Stimulated activated CD8-positive, alpha-beta memory T cell treated with anti-CD3 and anti-CD28 coated beads, Interleukin-15, amount 100 ng/mL, for 48 hours (primary cell): ENCODE measurements at regions not wholly inside any gene's neighbourhood (a gene's known extent, or its start where the extent isn't known, plus 50 kb on each side); places are given as distances from the start of the nearest gene placed in this dataset.

Source experiments
- DNase-seq, 2 donors: peaks; one replicate each; pipeline ENCODE4 v3.0.0-alpha.2; 2020; ENCODE audit warnings: low read depth in 2 of 2

GRCh38 chr22:27635852-27636251 lies 165.7 kb downstream of the MN1 start:
- no peak for DNase-seq

GRCh38 chr22:27636716-27637508 lies 164.6 kb downstream of the MN1 start:
- DNase-seq: no peak

- DNase-seq: no peak
These were observed 164.0 kb downstream of the MN1 start for GRCh38 chr22:27637604-27638003.

- no peak for DNase-seq
These were observed 163.0 kb downstream of the MN1 start for GRCh38 chr22:27638329-27639233.

- no peak for DNase-seq
These were observed 162.1 kb downstream of the MN1 start for GRCh38 chr22:27639248-27640086.

GRCh38 chr22:27641049-27641795 lies 160.3 kb downstream of the MN1 start:
- no peak for DNase-seq

GRCh38 chr22:27642104-27642800 lies 159.3 kb downstream of the MN1 start:
- no peak for DNase-seq

GRCh38 chr22:27643907-27644306 lies 157.6 kb downstream of the MN1 start:
- DNase-seq: no peak

- no peak for DNase-seq
These were observed 157.0 kb downstream of the MN1 start for GRCh38 chr22:27644566-27644965.

- no peak for DNase-seq
These were observed 154.0 kb downstream of the MN1 start for GRCh38 chr22:27647540-27647939.

- DNase-seq: no peak
These were observed 153.5 kb downstream of the MN1 start for GRCh38 chr22:27648074-27648473.

- no peak for DNase-seq
These were observed 152.7 kb downstream of the MN1 start for GRCh38 chr22:27648853-27649252.

- no peak for DNase-seq
These were observed 151.0 kb downstream of the MN1 start for GRCh38 chr22:27650572-27650971.

GRCh38 chr22:27650985-27651384 lies 150.6 kb downstream of the MN1 start:
- DNase-seq: no peak

GRCh38 chr22:27651486-27651885 lies 150.1 kb downstream of the MN1 start:
- DNase-seq: no peak

GRCh38 chr22:27654546-27655445 lies 146.8 kb downstream of the MN1 start:
- no peak for DNase-seq

GRCh38 chr22:27655582-27656185 lies 145.9 kb downstream of the MN1 start:
- no peak for DNase-seq

GRCh38 chr22:27656970-27657369 lies 144.6 kb downstream of the MN1 start:
- no peak for DNase-seq

- DNase-seq: no peak
These were observed 141.2 kb downstream of the MN1 start for GRCh38 chr22:27660306-27660705.
